ENCODE measurements at regions not wholly inside any gene's neighbourhood (a gene's known extent, or its start where the extent isn't known, plus 50 kb on each side); places are given as distances from the start of the nearest gene placed in this dataset.

DNA sequence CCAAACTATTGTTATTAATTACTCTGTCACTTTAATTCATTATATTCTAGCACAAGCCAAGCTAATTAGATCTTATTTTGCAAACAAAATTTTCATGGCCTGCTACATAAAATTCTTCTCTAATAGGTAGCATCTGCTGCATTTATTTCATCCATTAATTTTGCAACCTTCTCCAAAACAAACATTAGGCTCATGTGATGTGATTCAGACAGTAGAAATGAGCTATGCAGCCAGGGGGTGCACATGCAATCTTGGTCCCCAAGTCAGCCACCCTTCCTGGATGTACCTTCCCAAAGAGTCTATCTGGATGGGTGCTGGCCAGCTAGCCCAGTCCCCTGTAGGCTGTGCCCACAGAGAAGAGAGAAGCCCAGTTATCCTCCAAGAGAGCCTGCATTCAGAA, 242.1 kb upstream of the OSR1 start:
- no peak for TF ChIP-seq CTCF (conservative IDR thresholded peaks at IDR 0.05; ENCODE audit: low read depth, low read length)
- TF ChIP-seq EZH2 (IDR thresholded peaks at IDR 0.05; ENCODE audit: borderline replicate concordance, low read depth, low read length, poor library complexity, severe bottlenecking), result no peak
